ENCODE measurements at regions not wholly inside any gene's neighbourhood (a gene's known extent, or its start where the extent isn't known, plus 50 kb on each side); places are given as distances from the start of the nearest gene placed in this dataset.

DNA sequence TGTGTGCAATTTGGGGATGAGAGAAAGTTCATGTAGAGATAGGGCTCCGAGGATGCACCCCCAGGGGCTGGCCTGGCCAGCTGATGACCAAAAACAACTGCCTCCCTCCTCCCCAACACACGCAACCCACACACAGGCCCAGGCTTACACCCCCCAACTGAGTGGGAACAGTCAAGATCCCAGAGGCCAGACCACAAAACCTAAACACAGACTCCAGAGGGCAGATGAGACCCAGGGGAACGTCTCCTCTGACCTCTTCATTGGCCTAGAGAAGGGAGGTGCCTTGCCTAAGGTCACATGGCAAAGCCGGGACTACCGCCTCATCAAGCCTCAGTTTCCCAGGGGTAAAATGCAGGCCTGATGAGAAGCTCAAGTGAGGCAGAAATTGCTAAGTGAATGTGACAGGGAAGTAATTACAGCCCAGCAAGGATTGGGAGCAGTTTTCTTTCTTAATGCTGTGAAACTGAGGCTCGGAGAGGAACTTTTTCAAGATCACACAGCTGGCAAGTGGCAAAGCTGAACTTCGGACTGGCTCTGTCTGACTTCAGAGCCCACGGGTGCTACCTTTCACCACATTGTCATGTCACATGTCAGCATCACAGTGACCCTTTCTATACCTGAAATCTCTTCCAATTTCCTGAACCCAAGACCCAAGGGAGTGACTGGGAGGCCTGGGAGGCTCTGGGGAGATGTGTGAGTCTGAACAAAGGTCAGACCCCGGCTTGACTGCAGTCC is 69.9 kb upstream of the WNT11 start:
- DNase-seq, result no peak

DNA sequence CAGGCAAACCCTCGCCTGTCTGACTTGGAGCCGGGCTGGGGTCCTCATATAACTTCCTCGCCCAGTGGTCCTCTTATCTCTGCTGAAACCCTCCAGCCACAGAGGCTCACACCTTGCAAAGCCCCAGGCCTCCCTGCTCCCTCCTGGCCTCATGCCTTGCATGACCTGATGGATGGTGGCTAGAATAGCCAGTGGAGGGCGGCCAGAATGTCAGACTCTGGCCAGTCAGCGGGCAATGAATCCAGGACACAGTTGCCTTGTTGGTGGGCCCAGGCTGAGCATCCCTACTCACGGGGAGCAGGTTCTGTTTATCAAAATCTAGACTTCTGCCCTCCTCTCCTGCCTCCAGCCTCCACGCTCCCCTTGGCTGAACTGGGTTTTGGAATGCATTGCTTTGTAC is 69.1 kb upstream of the WNT11 start:
- DNase-seq, result no peak

- DNase-seq, result no peak
These were observed 64.8 kb upstream of the WNT11 start for GRCh38 chr11:76271068-76271467.

- DNase-seq, result no peak
These were observed 64.1 kb upstream of the WNT11 start for GRCh38 chr11:76270389-76270788.

- no peak for DNase-seq
These were observed 63.5 kb upstream of the WNT11 start for GRCh38 chr11:76269661-76270261.

DNA sequence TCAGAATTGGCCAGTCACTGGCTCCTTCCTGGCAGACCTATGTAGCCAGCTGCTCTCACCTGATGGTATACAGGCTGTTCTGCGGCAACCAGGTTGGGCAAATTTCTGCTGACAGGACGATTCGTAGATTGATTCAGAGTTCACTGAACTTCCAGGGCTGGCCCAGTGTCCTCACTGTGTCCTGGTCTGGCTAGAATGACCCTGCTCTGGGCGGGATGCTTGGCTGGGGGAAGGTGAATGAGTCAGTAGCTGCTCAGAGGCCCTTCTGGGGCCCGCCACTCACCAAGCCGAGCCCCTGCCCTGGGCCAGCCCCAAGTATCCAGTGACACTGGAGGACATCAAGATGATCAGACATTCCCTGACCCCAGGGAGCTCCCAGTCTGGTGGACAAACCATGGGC is 62.9 kb upstream of the WNT11 start:
- no peak for DNase-seq

- no peak for DNase-seq
These were observed 62.2 kb upstream of the WNT11 start for GRCh38 chr11:76268498-76268897.

GRCh38 chr11:76267556-76267955 is 61.3 kb upstream of the WNT11 start:
- no peak for DNase-seq

DNA sequence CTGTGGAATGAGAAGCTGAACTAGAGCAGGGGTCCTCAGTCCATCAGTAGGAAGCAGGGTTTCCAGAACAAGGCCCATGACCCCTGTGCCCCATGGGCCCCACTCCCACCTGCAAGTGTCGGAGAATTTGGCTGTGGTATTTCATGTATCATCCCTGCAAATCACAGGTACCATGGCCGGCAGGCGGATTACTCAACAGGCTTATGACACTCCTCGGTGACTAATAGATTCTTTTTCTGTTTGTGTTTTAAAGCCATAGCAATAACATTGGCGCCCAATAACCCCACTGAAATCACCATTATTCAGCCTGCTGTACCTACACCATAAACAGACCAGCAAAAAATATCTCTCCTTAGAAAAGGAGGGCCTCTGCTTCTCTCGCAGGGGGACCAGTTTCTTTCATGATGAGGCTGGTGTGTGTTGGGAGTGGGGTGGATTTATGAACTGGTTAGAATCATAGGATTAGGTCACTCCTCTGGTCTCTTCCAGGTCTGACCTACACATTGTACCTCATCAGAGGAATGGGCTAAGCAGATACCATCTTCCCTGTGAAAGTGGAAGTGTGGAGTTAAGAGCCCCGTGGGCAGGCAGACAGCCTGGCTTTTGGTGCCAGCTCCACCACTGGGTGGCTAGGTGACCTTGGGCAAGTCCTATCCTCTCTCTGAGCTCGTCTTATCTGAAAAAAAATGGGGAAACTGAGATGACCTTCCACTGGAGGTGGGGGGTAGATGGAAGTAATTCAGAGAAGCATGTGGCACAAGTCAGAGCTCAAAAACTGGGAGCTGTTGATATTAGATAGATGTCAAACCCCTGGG is 60.2 kb upstream of the WNT11 start:
- no peak for DNase-seq

DNA sequence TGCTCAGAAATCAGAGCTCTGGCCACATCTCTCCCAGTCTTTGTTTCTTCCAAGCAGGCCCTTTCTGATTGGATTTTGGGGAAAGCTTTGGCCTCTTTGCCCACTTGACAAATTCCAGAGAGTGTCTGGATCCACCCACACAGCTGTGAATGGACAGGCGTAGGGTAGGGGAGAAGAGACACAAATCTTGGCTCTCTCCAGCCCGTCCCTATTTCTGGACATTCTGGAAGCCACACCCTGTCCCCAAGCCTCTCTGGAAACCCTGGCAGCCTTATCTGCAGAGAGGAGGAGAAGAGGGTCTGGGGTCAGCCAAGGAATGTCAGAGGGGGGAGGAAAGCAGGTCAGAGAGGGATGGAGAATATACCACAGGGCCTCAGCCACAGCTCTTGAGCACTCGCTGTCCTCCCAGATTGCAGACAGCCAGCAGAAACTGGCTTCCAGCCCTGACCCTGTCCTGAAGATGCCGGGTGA is 59.5 kb upstream of the WNT11 start:
- no peak for DNase-seq

DNA sequence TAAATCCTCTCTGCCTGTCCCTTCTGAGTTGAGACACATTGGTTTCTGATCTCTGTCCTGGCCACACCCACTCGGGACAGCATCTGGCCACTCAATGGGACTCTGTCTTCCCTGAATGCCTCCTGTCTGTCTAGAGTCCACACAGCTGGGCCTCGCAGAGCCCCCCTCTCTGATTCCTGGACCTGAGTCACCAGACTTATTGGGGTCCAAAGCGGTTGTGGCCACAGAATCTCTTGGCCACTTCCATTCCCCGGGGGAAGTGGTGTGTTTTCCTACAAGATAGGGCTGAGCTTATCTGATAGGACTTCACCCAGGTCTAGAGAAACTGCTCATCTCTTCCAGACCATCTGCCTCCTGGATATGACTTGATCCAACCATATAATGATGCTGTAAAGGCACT is 57.4 kb upstream of the WNT11 start:
- no peak for DNase-seq

DNA sequence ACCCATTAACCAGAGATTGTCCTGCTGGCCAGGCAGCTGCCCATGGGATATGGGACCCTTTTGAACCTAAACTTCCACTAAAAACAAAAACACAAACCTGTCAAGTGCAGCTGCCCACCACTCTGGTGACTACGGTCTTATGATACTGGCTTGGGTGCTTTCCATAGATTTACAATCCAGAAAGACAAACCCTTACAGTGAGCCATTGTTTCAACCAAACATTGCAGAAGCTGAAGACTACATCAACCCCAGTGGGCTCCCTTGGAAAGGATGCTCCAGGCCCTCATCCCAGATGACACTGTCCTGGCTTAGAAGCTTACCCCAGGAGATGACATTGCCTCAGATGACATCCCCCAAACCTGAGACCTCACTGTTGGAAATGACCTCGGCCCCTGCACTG is 56.9 kb upstream of the WNT11 start:
- no peak for DNase-seq

- no peak for DNase-seq
These were observed 54.1 kb upstream of the WNT11 start for GRCh38 chr11:76260296-76260925.

DNA sequence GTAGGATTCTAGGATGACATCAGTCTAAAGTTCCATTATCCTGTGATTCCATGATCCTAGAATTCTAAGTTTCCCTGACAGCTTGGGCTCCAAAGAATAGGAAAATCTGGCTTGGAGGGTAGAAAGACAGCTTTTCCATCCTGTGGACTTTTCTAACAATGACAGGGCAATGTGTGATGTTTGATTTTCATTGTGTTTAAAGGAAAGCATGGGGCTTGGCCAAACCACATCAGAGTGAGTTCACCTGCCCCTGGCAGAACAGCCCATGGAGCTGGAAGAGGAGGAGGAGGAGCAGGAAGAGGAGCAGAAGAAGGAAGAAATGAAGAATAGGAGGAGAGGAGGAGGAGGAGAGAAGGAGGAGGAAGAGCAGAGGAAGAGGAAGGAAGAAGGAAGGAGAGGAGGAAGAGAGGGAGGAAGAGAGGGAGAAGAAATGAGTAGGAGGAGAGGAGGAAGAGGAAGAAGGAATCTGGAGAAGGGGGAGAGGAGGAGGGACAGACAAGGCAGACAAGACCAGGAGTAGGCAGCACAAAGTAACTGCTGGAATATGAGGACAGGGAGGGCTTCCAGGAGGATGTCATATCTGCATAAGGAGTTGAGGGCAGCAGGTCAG is 53.1 kb upstream of the WNT11 start:
- no peak for DNase-seq

DNA sequence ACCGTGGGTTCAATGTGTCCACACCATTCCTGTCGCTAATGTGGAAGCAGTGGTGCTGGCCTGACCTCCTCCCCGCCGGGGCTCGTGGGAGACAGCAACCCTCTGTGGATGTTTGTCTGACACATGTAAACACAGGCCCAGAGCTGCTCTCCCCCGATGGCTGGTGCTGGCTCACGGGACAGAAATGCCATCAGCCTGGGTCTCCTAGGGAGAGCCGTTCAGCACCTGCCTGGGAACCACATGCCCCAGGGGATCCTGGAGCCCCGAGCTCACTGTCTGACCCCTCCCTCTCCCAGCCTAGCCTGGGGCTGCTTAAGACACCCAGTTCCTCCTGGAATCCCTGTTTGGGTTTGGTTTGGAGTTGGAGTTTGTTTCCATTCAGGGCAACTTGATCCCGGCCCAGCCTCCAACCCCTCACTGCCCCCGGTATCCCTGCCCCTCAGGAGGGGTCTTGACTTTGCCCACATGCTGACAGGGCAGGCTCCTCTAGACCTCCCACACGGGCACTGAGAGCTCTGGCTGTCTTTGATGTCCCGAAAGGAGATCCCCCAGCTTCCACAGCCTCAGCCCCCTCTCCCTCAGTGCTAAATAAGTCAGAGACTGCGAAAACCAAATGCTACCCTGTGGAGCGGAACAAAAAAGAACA is 50.9 kb upstream of the WNT11 start:
- DNase-seq, result no peak

- DNase-seq, result no peak
These were observed 50.1 kb upstream of the WNT11 start for GRCh38 chr11:76256448-76256847.

All from dermis blood vessel endothelial cell (primary cell).